Ascending aorta (tissue), 2 donors: ENCODE measurements at regions not wholly inside any gene's neighbourhood (a gene's known extent, or its start where the extent isn't known, plus 50 kb on each side); places are given as distances from the start of the nearest gene placed in this dataset.

Experiments
- DNase-seq, 2 donors: peaks; one replicate each; pipeline ENCODE4 v3.0.0-alpha.2; 2019; ENCODE audit warnings: low spot score in 2 of 2
- H3K27ac ChIP-seq, 2 donors: fragments of 200-600 bp; sonication (generic); one replicate each; pipeline ENCODE4 v1.5.1; 2016 to 2017; ENCODE audit warnings: mild to moderate bottlenecking in 1 of 2
- H3K27me3 ChIP-seq: fragments of 200-600 bp; sonication (generic); one replicate; pipeline ENCODE4 v1.5.1; 2017
- H3K36me3 ChIP-seq, 2 donors: fragments of 200-600 bp; sonication (generic); one replicate each; pipeline ENCODE4 v1.5.1; 2016
- H3K4me1 ChIP-seq, 2 donors: fragments of 200-600 bp; sonication (generic); one replicate each; pipeline ENCODE4 v1.5.1; 2016 to 2017; ENCODE audit warnings: mild to moderate bottlenecking in 1 of 2
- H3K4me3 ChIP-seq, 2 donors: fragments of 200-600 bp; sonication (generic); one replicate each; pipeline ENCODE4 v1.5.1; 2016 to 2017; ENCODE audit warnings: mild to moderate bottlenecking in 1 of 2
- H3K9me3 ChIP-seq, 2 donors: fragments of 200-600 bp; sonication (generic); one replicate each; pipeline ENCODE4 v1.5.1; 2016
- CTCF ChIP-seq, 3 experiments: fragments of 200-600 bp in 2 of 3; fragments of 450-650 bp in 1 of 3; sonication (generic) in 2 of 3; IDR thresholded peaks; one replicate each; pipeline ENCODE4 v1.5.1; 2016 to 2019; ENCODE audit warnings: antibody characterized with exemption in 3 of 3, mild to moderate bottlenecking in 1 of 3, moderate library complexity in 1 of 3
- intact Hi-C: fragments of 100-400 bp; cut with DNase I; formaldehyde crosslinking; loops from one replicate; pipeline ENCODE4 v1.15.1; 2023

DNA sequence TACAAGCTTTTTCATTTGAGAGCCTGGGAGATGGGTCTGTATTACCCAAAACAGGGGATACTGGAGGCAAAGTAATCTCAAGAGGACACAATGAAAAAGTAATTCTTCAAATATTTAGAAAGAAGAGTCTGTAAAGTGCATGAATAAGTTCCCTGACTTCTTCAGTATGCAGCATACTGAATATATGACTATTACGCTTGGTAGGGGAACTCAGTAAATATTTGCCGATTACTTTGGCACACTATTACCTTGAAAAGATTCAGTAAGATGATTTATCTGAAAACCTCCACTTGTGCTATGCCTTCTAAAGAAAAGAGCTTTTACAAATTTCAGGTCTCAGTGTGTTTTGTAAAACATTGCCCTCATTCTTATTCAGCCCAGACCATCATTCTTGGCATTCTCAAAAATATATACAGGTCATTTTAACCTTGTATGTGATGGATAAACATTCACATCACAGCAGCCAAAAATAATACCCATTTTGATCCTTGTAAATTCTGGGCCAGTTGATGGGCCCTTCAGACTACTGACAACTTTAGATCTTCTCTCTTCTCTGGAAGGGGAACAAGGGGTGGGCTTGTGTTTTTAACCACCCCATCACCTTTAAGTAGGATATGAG, 125.9 kb downstream of the EDN1 start:
- Histone ChIP-seq H3K9me3 (no peaks in the 10 kb centered on the region), H3K36me3 (no peaks in the 10 kb centered on the region), H3K27me3 (no peaks in the 10 kb centered on the region), H3K27ac (peak overlapping the region; percentile 8 to 36), H3K4me3 (no peak overlapping the region), H3K4me1 (peaks cover 0 to 5% of the 10 kb centered on the region in 2 donors)
- DNase-seq, result no peak
- no peak for TF ChIP-seq CTCF (IDR thresholded peaks at IDR 0.05)
- intact Hi-C loops, result no loop called here

GRCh38 chr6:12417191-12417590, 127.0 kb downstream of the EDN1 start:
- H3K4me1 ChIP-seq, result peaks cover 0 to 5% of the 10 kb centered on the region in 2 donors
- DNase-seq, result no peak
- no peak overlapping the region for H3K4me3 ChIP-seq
- no peaks in the 10 kb centered on the region for H3K9me3 ChIP-seq
- no peak overlapping the region for H3K27ac ChIP-seq
- no peak for TF ChIP-seq CTCF (IDR thresholded peaks at IDR 0.05)
- H3K27me3 ChIP-seq, result no peaks in the 10 kb centered on the region
- H3K36me3 ChIP-seq, result no peaks in the 10 kb centered on the region
- intact Hi-C loops, result no loop called here

DNA sequence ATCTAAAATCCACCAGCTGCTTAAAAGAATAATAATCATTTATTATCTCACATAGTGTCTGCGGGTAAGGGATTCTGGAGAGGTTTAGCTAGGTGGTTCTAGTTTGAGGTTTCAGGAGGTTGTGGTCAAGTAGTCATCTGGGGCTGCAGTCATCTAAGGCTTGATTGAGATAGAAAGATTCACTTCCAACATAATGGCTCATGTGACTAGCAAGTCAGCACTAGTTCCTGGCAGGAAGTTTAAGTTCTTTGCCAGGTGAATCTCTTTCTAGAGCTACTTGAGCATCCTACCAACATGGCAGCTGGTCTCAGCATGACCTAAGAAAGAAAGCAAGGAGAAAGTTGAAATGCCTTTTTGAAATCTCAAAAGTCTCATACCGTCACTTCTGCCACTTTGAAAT, 128.8 kb downstream of the EDN1 start:
- intact Hi-C loops, result no loop called here
- no peak for DNase-seq
- Histone ChIP-seq H3K36me3 (no peaks in the 10 kb centered on the region), H3K4me1 (peaks cover 0 to 16% of the 10 kb centered on the region in 2 donors), H3K9me3 (no peaks in the 10 kb centered on the region), H3K27ac (no peak overlapping the region), H3K27me3 (no peaks in the 10 kb centered on the region), H3K4me3 (no peak overlapping the region)
- TF ChIP-seq CTCF (IDR thresholded peaks at IDR 0.05), result no peak

GRCh38 chr6:12419631-12420272, 129.6 kb downstream of the EDN1 start:
- Histone ChIP-seq H3K4me3 (no peak overlapping the region), H3K27ac (no peak overlapping the region), H3K36me3 (no peaks in the 10 kb centered on the region), H3K4me1 (peaks cover 0 to 16% of the 10 kb centered on the region in 2 donors), H3K27me3 (no peaks in the 10 kb centered on the region), H3K9me3 (no peaks in the 10 kb centered on the region)
- intact Hi-C loops, result loop anchor here (5.0 kb wide), 1 partner anchor 32 kb away; no protein-coding TSS in a partner anchor
- no peak for DNase-seq
- no peak for TF ChIP-seq CTCF (IDR thresholded peaks at IDR 0.05)

GRCh38 chr6:12420626-12421025, 130.5 kb downstream of the EDN1 start:
- TF ChIP-seq CTCF (IDR thresholded peaks at IDR 0.05), result no peak
- intact Hi-C loops, result loop anchor here (5.0 kb wide), 1 partner anchor 33 kb away; no protein-coding TSS in a partner anchor
- Histone ChIP-seq H3K9me3 (no peaks in the 10 kb centered on the region), H3K36me3 (no peaks in the 10 kb centered on the region), H3K27ac (no peak overlapping the region), H3K27me3 (no peaks in the 10 kb centered on the region), H3K4me3 (no peak overlapping the region), H3K4me1 (peaks cover 0 to 14% of the 10 kb centered on the region in 2 donors)
- no peak for DNase-seq
